HG02571 (cell line): ENCODE measurements at regions not wholly inside any gene's neighbourhood (a gene's known extent, or its start where the extent isn't known, plus 50 kb on each side); places are given as distances from the start of the nearest gene placed in this dataset.
"Not testable (repeated sequence)": the region's sequence is repeated elsewhere in the genome, so short reads cannot be mapped to it uniquely, and the experiment has no call there.

Experiments
- ATAC-seq: cut with Tn5 transposase; IDR thresholded peaks from one replicate; pipeline ENCODE4 v1.9.1; 2021; ENCODE audit warnings: mild to moderate bottlenecking, moderate library complexity; ENCODE audit not compliant: unreplicated experiment

GRCh38 chr2:87424763-87425154 is 323.1 kb upstream of the PLGLB2 start:
- ATAC-seq: not testable (repeated sequence)

DNA sequence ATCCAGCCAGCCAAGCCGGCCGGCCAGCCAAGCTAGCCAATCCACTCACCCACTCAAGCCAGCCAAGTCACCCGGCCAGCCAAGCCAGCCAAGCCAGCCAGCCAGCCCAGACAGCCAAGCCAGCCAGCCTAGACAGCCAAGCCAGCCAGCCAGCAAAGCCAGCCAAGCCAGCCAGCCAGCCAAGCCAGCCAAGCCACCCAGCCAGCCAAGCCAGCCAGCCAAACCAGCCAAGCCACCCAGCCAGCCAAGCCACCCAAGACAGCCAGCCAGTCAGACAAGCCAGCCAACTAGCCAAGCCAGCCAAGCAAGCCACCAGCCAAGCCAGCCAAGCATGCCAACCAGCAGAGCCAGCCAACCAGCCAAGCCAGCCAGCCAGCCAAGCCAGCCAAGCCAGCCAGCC is 322.7 kb upstream of the PLGLB2 start:
- not testable (repeated sequence) for ATAC-seq

GRCh38 chr2:87425717-87426116 is 322.2 kb upstream of the PLGLB2 start:
- ATAC-seq: not testable (repeated sequence)

DNA sequence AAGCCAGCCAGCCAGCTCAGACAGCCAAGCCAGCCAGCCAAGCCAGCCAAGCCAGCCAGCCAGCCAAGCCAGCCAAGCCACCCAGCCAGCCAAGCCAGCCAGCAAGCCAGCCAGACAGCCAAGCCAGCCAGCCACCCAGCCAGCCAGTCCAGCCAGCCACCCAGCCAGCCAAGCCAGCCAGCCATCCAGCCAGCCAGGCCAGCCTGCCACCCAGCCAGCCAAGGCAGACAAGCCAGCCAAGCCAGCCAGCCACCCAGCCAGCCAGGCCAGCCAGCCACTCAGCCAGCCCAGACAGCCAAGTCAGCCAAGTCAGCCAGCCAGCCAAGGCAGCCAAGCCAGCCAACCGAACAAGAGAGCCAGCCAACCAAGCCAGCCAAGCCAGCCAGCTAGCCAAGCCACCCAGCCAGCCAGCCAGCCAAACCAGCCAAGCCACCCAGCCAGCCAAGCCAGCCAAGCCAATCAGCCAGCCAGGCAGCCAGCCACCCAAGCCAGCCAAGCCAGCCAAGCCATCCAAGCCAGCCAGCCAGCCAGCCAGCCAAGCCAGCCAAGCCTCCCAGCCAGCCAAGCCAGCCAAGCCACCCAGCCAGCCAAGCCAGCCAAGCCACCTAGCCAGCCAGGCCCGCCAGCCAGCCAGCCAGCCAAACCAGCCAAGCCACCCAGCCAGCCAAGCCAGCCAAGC is 319.3 kb upstream of the PLGLB2 start:
- ATAC-seq: not testable (repeated sequence)

DNA sequence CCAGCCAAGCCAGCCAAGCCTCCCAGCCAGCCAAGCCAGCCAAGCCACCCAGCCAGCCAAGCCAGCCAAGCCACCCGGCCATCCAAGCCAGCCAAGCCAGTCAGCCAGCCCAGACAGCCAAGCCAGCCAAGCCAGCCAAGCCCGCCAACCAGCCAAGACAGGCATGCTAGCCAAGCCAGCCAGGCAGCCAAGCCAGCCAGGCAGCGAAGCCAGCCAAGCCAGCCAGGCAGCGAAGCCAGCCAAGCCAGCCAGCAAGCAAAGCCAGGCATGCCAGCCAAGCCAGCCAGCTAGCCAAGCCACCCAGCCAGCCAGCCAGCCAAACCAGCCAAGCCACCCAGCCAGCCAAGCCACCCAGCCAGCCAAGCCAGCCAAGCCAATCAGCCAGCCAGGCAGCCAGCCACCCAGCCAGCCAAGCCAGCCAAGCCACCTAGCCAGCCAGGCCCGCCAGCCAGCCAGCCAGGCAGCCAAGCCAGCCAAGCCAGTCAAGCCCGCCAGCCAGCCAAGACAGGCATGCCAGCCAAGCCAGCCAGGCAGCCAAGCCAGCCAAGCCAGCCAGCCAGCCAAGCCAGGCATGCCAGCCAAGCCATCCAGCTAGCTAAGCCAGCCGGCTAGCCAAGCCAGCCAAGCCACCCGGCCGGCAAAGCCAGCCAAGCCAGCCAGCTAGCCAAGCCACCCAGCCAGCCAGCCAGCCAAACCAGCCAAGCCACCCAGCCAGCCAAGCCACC is 318.5 kb upstream of the PLGLB2 start:
- ATAC-seq: not testable (repeated sequence)

DNA sequence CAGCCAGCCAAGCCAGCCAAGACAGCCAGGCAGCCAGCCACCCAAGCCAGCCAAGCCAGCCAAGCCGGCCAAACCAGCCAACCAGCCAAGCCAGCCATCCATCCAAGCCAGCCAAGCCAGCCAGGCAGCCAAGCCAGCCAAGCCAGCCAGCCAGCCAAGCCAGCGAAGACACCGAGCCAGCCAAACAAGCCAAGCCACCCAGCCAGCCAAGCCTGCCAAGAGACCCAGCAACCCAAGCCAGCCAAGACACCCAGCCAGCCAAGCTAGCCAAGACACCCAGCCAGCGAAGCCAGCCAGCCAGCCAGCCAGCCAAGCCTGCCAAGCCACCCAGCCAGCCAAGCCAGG is 318.0 kb upstream of the PLGLB2 start:
- ATAC-seq: not testable (repeated sequence)

GRCh38 chr2:87431051-87431450 is 316.8 kb upstream of the PLGLB2 start:
- not testable (repeated sequence) for ATAC-seq

DNA sequence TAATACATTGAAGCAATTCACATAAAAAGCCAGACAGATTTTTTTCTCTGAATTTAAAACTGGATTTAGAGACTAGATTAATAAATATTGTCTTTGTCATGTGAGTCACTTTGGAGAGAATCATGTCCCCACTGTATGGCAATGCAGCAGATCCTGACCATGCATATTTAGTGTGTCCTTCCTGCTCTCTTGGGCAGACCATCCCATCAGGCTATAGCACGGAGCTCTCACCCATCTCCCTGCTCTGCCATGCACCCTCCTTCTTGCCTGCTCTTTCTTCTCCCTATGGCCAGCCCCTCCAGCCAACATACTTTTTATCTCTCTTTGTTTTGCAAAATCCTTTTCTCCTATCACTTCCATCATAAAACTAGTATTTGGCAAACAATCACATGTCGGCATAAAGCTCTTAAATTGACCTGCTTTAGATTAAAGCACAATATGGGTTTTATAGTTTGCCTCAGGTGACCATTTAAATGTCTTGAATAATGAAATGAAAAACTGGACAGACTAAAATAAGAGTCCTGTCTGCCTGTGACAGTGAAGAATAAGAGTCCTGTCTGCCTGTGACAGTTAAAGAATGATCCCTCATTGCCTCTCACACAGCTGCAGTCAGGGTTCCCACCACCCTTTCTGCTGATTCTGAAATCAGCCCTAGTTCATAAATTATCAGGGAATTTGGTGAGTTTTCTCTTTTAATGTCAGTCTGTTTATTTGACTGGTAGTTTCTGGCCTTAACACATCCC is 315.0 kb upstream of the PLGLB2 start:
- ATAC-seq: not testable (repeated sequence)

DNA sequence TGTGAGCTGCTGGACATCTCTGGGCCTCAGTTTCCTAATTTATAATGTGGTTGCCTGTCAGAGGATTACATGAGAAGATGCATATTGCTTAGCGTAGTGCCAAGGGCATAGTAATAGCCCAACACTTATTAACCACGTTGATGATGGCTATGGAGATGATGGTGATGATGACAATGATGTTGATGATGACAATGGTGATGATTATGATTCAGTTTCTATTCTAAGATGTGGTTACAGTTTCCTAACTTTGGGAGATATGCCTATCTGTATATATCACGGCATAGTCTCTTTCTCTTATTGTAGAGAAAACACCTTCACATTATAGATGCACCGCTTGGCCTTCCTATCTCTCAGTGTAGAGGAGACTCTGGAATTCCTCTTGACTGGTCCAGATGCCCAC is 311.9 kb upstream of the PLGLB2 start:
- not testable (repeated sequence) for ATAC-seq

GRCh38 chr2:87437701-87438260 is 310.1 kb upstream of the PLGLB2 start:
- not testable (repeated sequence) for ATAC-seq

GRCh38 chr2:87438780-87439454 is 309.0 kb upstream of the PLGLB2 start:
- not testable (repeated sequence) for ATAC-seq

DNA sequence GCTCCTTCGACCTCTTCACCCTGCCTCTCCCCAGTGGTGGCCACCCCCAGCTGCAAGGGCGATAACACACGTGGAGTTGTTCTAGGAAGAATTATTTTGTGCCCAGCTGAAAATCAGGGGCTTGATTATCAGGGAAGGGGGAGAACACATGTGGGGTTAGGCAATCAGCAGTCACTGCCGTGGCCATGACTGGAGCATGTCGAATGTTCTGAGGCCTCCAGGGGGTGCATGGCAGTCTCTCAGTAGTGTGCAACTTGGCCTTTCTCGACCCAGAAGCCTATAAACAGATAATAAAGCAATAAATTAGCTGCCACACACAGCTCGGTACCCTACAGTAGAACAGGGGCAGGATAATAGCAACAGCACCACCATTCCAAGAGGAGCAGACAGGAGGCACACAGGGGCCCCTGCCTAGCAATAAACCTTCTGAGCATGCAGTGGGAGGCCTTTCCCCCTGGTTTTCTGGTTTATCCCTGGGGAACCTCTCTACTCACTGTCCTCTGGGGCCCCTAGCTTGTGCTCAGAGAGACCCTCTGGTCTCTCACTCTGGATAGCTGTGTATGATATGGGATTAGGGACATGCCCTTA is 308.2 kb upstream of the PLGLB2 start:
- not testable (repeated sequence) for ATAC-seq

DNA sequence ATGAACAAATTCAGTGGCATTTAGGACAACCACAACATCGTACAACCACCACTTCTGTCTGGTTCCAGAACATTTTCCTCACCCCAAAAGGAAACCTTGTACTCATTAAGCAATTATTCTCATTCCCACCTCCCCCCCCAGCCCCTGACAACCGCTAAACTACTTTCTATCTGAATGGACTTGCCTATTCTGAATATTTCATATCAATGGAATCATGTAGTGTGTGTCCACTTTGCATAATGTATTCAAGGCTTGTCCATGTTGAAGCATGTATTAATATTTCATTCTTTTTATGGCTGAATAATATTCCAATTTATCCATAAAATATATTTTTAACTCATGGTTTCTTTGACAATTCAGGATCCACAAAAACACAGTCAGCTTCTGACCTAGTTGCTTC is 307.2 kb upstream of the PLGLB2 start:
- not testable (repeated sequence) for ATAC-seq

- ATAC-seq: not testable (repeated sequence)
Observed at GRCh38 chr2:87441375-87441774, 306.5 kb upstream of the PLGLB2 start.

GRCh38 chr2:87442983-87443577 is 304.8 kb upstream of the PLGLB2 start:
- peak; percentile 98 for ATAC-seq

GRCh38 chr2:87444951-87445350 is 302.9 kb upstream of the PLGLB2 start:
- not testable (repeated sequence) for ATAC-seq

- not testable (repeated sequence) for ATAC-seq
Observed at GRCh38 chr2:87445613-87446312, 302.1 kb upstream of the PLGLB2 start.

GRCh38 chr2:87446313-87446696 is 301.6 kb upstream of the PLGLB2 start:
- ATAC-seq: not testable (repeated sequence)

DNA sequence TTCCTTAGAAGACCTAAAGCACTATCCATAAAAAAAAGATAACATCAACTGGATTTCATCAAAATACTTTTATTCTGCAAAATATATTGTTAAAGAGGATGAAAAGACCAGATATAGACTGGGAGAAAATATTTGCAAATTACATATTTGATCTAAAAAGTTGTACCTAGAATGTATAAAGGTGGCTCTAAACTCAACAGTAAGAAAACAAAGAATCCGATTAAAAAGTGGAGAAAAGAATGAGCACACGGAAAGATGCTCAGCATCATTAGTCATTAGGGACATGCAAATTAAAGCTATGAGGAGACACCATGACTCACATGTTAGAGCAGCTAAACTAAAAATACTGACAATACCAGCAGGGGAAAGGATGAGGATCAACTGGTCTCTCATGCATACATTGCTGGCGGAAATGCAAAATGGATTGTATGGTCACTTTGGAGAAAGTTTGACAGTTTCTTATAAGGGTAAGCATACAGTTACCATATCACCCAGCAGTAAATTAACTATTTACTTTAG is 298.4 kb upstream of the PLGLB2 start:
- not testable (repeated sequence) for ATAC-seq
